HCT116 (cell line): ENCODE measurements at regions not wholly inside any gene's neighbourhood (a gene's known extent, or its start where the extent isn't known, plus 50 kb on each side); places are given as distances from the start of the nearest gene placed in this dataset.

ENCODE experiments used
- ATAC-seq: fragments of 200-7000 bp; cut with Tn5 transposase; 2 replicates; pipeline ENCODE4 v1.9.1; 2020; ENCODE audit warnings: mild to moderate bottlenecking, moderate library complexity
- BruUV-seq: library from RNA; stranded (reverse); fragments of 400-500 nt; replicated peaks from 2 replicates; lab custom pipeline; 2021; lab: Mats Ljungman, UMichigan
- CTCF ChIA-PET: fragments of 300-600 bp; sonication (Branson Sonifier 250); formaldehyde crosslinking; loops from one replicate; lab custom pipeline; 2021; ENCODE audit warnings: antibody characterized with exemption; lab: Charles Lee
- POLR2A ChIA-PET: fragments of 300-600, 350-600 bp; sonication (Branson Sonifier 250); formaldehyde crosslinking; loops from one replicate; lab custom pipeline; 2021; ENCODE audit warnings: antibody characterized with exemption; lab: Charles Lee
- RAD21 ChIA-PET, 2 experiments: fragments of 300-600 bp; sonication (Branson Sonifier 250); formaldehyde crosslinking; loops; one replicate each; lab custom pipeline; 2023; ENCODE audit warnings: low total read pairs in 2 of 2; ENCODE audit not compliant: uncharacterized antibody in 2 of 2, unreplicated experiment in 2 of 2, low non-redundant PET in 1 of 2; lab: Charles Lee
- DNase-seq: peaks from one replicate; pipeline ENCODE4 v3.0.0-alpha.2; 2010; ENCODE audit warnings: low read depth, low spot score
- H2AFZ ChIP-seq: fragments of 200-600 bp; shearing (Covaris generic), sonication (generic); 2 replicates; pipeline ENCODE4 v1.6.1; 2017; ENCODE audit warnings: low read depth, mixed run types, mixed read lengths, antibody characterized with exemption, low read length; ENCODE audit not compliant: poor library complexity, severe bottlenecking
- H3K27ac ChIP-seq: 2 replicates; pipeline ENCODE4 v1.5.1; 2012; ENCODE audit warnings: low read depth, low read length
- H3K27me3 ChIP-seq: fragments of 200-600 bp; sonication (generic); 2 replicates; pipeline ENCODE4 v1.6.1; 2016; ENCODE audit warnings: mixed run types, low read length, mixed read lengths; ENCODE audit not compliant: insufficient read depth
- H3K36me3 ChIP-seq, 2 experiments: fragments of 200-500 bp in 1 of 2; fragments of 200-600 bp in 1 of 2; sonication (Bioruptor generic) in 1 of 2; sonication (generic) in 1 of 2; 2 replicates each; pipeline versions ENCODE4 v1.5.1 to v1.6.1; 2014 to 2016; ENCODE audit warnings: low read length in 2 of 2, inconsistent platforms in 1 of 2, mixed read lengths in 1 of 2, mixed run types in 1 of 2; ENCODE audit not compliant: insufficient read depth in 2 of 2, control insufficient read depth in 1 of 2
- H3K4me1 ChIP-seq, 2 experiments: fragments of 200-600 bp in 1 of 2; sonication (generic) in 1 of 2; 2 replicates each; pipeline versions ENCODE4 v1.5.1 to v1.6.1; 2012 to 2017; ENCODE audit warnings: low read length in 2 of 2, inconsistent platforms in 1 of 2, mild to moderate bottlenecking in 1 of 2, mixed read lengths in 1 of 2, mixed run types in 1 of 2, moderate library complexity in 1 of 2; ENCODE audit not compliant: insufficient read depth in 2 of 2, control insufficient read depth in 1 of 2
- H3K4me2 ChIP-seq: fragments of 200-600 bp; sonication (generic); 2 replicates; pipeline ENCODE4 v1.6.1; 2017; ENCODE audit warnings: mixed run types, low read length, mixed read lengths
- H3K4me3 ChIP-seq, 2 experiments: fragments of 200-600 bp in 1 of 2; sonication (generic) in 1 of 2; replicated peaks in 1 of 2; 2 replicates each; pipeline ENCODE4 v1.5.1; 2011 to 2016; ENCODE audit warnings: low read length in 2 of 2, control low read depth in 1 of 2, low read depth in 1 of 2, mild to moderate bottlenecking in 1 of 2, mixed read lengths in 1 of 2, mixed run types in 1 of 2
- H3K79me2 ChIP-seq: fragments of 200-600 bp; sonication (generic); 2 replicates; pipeline ENCODE4 v1.6.1; 2017; ENCODE audit warnings: mild to moderate bottlenecking, mixed run types, low read length, moderate library complexity, mixed read lengths; ENCODE audit not compliant: insufficient read depth
- H3K9ac ChIP-seq: fragments of 200-600 bp; sonication (generic); 2 replicates; pipeline ENCODE4 v1.6.1; 2016; ENCODE audit warnings: low read length, mixed read lengths
- H3K9me2 ChIP-seq: fragments of 200-600 bp; sonication (generic), shearing (Covaris generic); 2 replicates; pipeline ENCODE4 v1.6.1; 2017; ENCODE audit warnings: mixed run types, mild to moderate bottlenecking, moderate library complexity; ENCODE audit not compliant: insufficient read depth
- H3K9me3 ChIP-seq, 2 experiments: fragments of 200-500 bp in 1 of 2; fragments of 200-600 bp in 1 of 2; sonication (Bioruptor generic) in 1 of 2; sonication (generic) in 1 of 2; 2 replicates each; pipeline ENCODE4 v1.6.1; 2014 to 2017; ENCODE audit warnings: low read length in 2 of 2, mixed read lengths in 2 of 2, inconsistent platforms in 1 of 2, low read depth in 1 of 2, mild to moderate bottlenecking in 1 of 2, mixed run types in 1 of 2, moderate library complexity in 1 of 2; ENCODE audit not compliant: control insufficient read depth in 1 of 2, insufficient read depth in 1 of 2
- H4K20me1 ChIP-seq: fragments of 200-600 bp; sonication (generic), shearing (Covaris generic); 2 replicates; pipeline ENCODE4 v1.6.1; 2017; ENCODE audit warnings: mixed run types, mild to moderate bottlenecking, moderate library complexity; ENCODE audit not compliant: insufficient read depth
- EZH2 ChIP-seq: fragments of 200-600 bp; sonication (generic); IDR thresholded peaks from 2 replicates; pipeline ENCODE4 v1.6.1; 2017; ENCODE audit warnings: antibody characterized with exemption, mixed run types
- EZH2phosphoT487 ChIP-seq: fragments of 200-600 bp; IDR thresholded peaks from 2 replicates; pipeline ENCODE4 v1.6.1; 2018; ENCODE audit warnings: antibody characterized with exemption, borderline replicate concordance
- POLR2AphosphoS5 ChIP-seq: IDR thresholded peaks from 2 replicates; pipeline ENCODE4 v1.6.1; 2011; ENCODE audit warnings: mild to moderate bottlenecking, low read depth, low read length, moderate library complexity
- TCF7L2 ChIP-seq: IDR thresholded peaks from 2 replicates; pipeline ENCODE4 v1.7.0; 2011; ENCODE audit warnings: borderline replicate concordance, inconsistent platforms; ENCODE audit not compliant: insufficient read depth, insufficient read length; ENCODE audit errors: extremely low read depth
- intact Hi-C: fragments of 100-400 bp; cut with micrococcal nuclease; formaldehyde crosslinking; loops from 2 replicates; pipeline ENCODE4 v1.10.0; 2022
- TF ChIP-seq, protein P1 (sequence below): IDR thresholded peaks from 2 replicates; pipeline ENCODE4 v1.6.1; 2011; ENCODE audit warnings: mild to moderate bottlenecking, low read length, moderate library complexity; ENCODE audit not compliant: insufficient replicate concordance; ENCODE audit errors: extremely low read depth
- TF ChIP-seq, protein P2 (sequence below), 3 experiments: fragments of 200-600 bp in 1 of 3; sonication (generic) in 1 of 3; IDR thresholded peaks in 2 of 3; conservative IDR thresholded peaks in 1 of 3; 2 replicates each; pipeline ENCODE4 v1.5.1; 2012 to 2017; ENCODE audit warnings: low read depth in 2 of 3, low read length in 2 of 3, antibody characterized with exemption in 1 of 3, borderline replicate concordance in 1 of 3, control low read depth in 1 of 3, mild to moderate bottlenecking in 1 of 3, mixed read lengths in 1 of 3, mixed run types in 1 of 3, moderate library complexity in 1 of 3; ENCODE audit not compliant: insufficient read depth in 1 of 3

DNA sequence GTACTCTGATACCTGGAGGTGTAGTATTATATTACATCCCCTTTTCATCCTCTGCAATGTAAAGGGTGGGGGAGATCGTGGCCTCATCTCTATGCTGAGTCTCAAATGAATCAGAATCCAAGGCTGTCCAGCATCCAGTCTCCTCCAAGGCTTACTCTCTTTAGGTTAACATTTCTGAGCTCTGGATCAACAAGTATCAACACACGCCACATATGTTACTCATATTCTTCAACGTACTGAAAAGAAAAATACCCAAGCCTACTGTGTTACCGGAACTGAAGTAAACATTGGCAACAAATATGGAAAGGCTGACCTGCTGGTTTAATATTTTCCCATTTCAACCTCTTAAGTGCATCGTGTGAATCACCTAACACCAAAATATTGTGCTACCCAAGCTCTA, 241.8 kb downstream of the GAS1 start (continued):
- TF ChIP-seq, protein P1, sequence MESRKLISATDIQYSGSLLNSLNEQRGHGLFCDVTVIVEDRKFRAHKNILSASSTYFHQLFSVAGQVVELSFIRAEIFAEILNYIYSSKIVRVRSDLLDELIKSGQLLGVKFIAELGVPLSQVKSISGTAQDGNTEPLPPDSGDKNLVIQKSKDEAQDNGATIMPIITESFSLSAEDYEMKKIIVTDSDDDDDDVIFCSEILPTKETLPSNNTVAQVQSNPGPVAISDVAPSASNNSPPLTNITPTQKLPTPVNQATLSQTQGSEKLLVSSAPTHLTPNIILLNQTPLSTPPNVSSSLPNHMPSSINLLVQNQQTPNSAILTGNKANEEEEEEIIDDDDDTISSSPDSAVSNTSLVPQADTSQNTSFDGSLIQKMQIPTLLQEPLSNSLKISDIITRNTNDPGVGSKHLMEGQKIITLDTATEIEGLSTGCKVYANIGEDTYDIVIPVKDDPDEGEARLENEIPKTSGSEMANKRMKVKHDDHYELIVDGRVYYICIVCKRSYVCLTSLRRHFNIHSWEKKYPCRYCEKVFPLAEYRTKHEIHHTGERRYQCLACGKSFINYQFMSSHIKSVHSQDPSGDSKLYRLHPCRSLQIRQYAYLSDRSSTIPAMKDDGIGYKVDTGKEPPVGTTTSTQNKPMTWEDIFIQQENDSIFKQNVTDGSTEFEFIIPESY: no peak
- TF ChIP-seq EZH2: no peak
- TF ChIP-seq TCF7L2: no peak

DNA sequence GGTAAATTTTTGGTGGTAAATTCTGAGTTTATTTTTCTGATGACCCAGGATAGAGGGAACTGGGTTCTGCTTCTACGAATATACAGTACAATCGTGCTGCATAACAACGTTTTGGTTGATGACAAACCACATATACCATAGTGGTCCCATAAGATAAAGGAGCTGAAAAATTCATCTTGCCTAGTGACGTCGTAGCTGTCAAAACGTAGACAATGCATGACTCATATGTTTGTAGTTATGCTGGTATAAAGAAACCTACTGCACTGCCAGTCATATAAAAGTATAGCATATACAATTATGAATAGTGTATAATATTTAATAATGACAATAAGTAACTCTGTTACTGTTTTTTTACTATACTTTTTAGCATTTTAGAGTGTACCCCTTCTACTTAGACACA, 244.0 kb downstream of the GAS1 start:
- RAD21 ChIA-PET: no interaction called here
- H3K9me3 ChIP-seq: no peaks in the 10 kb centered on the region
- H2AFZ ChIP-seq: no peak overlapping the region
- no peaks in the 10 kb centered on the region for H4K20me1 ChIP-seq
- no peak overlapping the region for H3K9ac ChIP-seq
- ATAC-seq: no peak
- CTCF ChIA-PET: no interaction called here
- POLR2A ChIA-PET: no interaction called here
- TF ChIP-seq EZH2phosphoT487 (no peak), EZH2 (no peak), POLR2AphosphoS5 (no peak)
- TF ChIP-seq, protein P2, sequence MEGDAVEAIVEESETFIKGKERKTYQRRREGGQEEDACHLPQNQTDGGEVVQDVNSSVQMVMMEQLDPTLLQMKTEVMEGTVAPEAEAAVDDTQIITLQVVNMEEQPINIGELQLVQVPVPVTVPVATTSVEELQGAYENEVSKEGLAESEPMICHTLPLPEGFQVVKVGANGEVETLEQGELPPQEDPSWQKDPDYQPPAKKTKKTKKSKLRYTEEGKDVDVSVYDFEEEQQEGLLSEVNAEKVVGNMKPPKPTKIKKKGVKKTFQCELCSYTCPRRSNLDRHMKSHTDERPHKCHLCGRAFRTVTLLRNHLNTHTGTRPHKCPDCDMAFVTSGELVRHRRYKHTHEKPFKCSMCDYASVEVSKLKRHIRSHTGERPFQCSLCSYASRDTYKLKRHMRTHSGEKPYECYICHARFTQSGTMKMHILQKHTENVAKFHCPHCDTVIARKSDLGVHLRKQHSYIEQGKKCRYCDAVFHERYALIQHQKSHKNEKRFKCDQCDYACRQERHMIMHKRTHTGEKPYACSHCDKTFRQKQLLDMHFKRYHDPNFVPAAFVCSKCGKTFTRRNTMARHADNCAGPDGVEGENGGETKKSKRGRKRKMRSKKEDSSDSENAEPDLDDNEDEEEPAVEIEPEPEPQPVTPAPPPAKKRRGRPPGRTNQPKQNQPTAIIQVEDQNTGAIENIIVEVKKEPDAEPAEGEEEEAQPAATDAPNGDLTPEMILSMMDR (IDR thresholded peaks at IDR 0.05 in 2 of 3, conservative IDR thresholded peaks at IDR 0.05 in 1 of 3; ENCODE audit: borderline replicate concordance in 1 of 3, insufficient read depth in 1 of 3, low read depth in 2 of 3, low read length in 2 of 3): no peak
- no peak for DNase-seq
- no peak overlapping the region for H3K4me2 ChIP-seq
- peaks cover 65% of the 10 kb centered on the region for H3K27me3 ChIP-seq
- H3K36me3 ChIP-seq: no peaks in the 10 kb centered on the region
- H3K4me1 ChIP-seq: no peaks in the 10 kb centered on the region
- H3K9me2 ChIP-seq: no peaks in the 10 kb centered on the region
- no TSS peak for BruUV-seq
- no peaks in the 10 kb centered on the region for H3K79me2 ChIP-seq
- intact Hi-C loops: no loop called here
- no peak overlapping the region for H3K4me3 ChIP-seq
- H3K27ac ChIP-seq: no peak overlapping the region
